GM19468 (cell line): ENCODE measurements at regions not wholly inside any gene's neighbourhood (a gene's known extent, or its start where the extent isn't known, plus 50 kb on each side); places are given as distances from the start of the nearest gene placed in this dataset.

Experiments used
- ATAC-seq: cut with Tn5 transposase; IDR thresholded peaks from one replicate; pipeline ENCODE4 v1.9.1; 2021; ENCODE audit warnings: mild to moderate bottlenecking, moderate library complexity, moderate number of reproducible peaks; ENCODE audit not compliant: unreplicated experiment; ENCODE audit errors: extremely low read depth

GRCh38 chr10:46226900-46227558, 59.8 kb upstream of the ANTXRL start:
- ATAC-seq: no peak

GRCh38 chr10:46227571-46227935, 59.2 kb upstream of the ANTXRL start:
- ATAC-seq: no peak

GRCh38 chr10:46227936-46228562, 58.7 kb upstream of the ANTXRL start:
- ATAC-seq: no peak

GRCh38 chr10:46228563-46229071, 58.2 kb upstream of the ANTXRL start:
- no peak for ATAC-seq

- no peak for ATAC-seq
Measured at GRCh38 chr10:46229144-46229563, 57.6 kb upstream of the ANTXRL start.

GRCh38 chr10:46230615-46231014, 56.2 kb upstream of the ANTXRL start:
- ATAC-seq: no peak

GRCh38 chr10:46231087-46231486, 55.7 kb upstream of the ANTXRL start:
- ATAC-seq: no peak

- no peak for ATAC-seq
Measured at GRCh38 chr10:46232084-46232483, 54.7 kb upstream of the ANTXRL start.

- ATAC-seq: no peak
Measured at GRCh38 chr10:46232666-46233065, 54.1 kb upstream of the ANTXRL start.

GRCh38 chr10:46233181-46233580, 53.6 kb upstream of the ANTXRL start:
- ATAC-seq: no peak

- ATAC-seq: no peak
Measured at GRCh38 chr10:46234026-46234425, 52.8 kb upstream of the ANTXRL start.

GRCh38 chr10:46234431-46235060, 52.3 kb upstream of the ANTXRL start:
- ATAC-seq: no peak

- no peak for ATAC-seq
Measured at GRCh38 chr10:46235705-46236545, 50.9 kb upstream of the ANTXRL start.

GRCh38 chr10:46236546-46236887, 50.3 kb upstream of the ANTXRL start:
- ATAC-seq: no peak

- ATAC-seq: no peak
Measured at GRCh38 chr10:46236941-46237681, 49.7 kb upstream of the ANTXRL start.
